ENCODE measurements at regions not wholly inside any gene's neighbourhood (a gene's known extent, or its start where the extent isn't known, plus 50 kb on each side); places are given as distances from the start of the nearest gene placed in this dataset.

DNA sequence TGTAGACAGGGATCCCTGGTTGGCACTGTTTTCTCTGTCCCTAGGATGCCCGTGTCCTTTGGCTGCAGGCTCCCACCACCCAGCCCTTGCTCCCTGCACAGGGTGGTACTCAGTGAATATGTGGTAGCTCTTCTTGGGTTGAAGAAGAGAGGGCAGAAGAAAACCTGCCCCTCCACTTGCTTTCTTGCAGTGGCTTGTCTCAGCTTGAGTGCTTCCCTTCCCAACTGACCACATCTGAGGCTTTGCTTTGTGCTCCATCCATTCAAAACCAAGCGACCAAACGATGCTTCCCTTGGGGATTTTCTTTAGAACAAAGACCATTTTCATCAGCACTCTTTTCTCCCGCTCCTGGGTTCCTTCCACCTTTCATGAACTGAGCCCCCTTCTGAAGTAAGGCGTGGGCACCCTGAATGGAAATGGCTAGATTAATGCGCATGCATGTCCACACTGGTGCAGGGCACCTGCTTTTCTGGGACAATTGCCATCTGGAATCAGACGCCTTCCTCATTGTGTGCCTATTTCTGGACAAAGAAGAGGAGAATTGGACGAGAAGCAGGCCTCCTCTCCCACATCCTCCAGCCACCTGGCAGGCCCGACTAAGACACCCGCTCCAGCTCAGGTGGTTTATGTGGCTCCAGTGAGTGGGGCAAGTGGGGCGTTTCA lies 59.1 kb downstream of the ARL4C start:
- TF ChIP-seq, protein P1, sequence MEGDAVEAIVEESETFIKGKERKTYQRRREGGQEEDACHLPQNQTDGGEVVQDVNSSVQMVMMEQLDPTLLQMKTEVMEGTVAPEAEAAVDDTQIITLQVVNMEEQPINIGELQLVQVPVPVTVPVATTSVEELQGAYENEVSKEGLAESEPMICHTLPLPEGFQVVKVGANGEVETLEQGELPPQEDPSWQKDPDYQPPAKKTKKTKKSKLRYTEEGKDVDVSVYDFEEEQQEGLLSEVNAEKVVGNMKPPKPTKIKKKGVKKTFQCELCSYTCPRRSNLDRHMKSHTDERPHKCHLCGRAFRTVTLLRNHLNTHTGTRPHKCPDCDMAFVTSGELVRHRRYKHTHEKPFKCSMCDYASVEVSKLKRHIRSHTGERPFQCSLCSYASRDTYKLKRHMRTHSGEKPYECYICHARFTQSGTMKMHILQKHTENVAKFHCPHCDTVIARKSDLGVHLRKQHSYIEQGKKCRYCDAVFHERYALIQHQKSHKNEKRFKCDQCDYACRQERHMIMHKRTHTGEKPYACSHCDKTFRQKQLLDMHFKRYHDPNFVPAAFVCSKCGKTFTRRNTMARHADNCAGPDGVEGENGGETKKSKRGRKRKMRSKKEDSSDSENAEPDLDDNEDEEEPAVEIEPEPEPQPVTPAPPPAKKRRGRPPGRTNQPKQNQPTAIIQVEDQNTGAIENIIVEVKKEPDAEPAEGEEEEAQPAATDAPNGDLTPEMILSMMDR (IDR thresholded peaks at IDR 0.05 in 2 of 3, conservative IDR thresholded peaks at IDR 0.05 in 1 of 3; ENCODE audit: borderline replicate concordance in 1 of 3, insufficient read depth in 1 of 3, low read depth in 2 of 3, low read length in 2 of 3) = no peak
- TF ChIP-seq, protein P2, sequence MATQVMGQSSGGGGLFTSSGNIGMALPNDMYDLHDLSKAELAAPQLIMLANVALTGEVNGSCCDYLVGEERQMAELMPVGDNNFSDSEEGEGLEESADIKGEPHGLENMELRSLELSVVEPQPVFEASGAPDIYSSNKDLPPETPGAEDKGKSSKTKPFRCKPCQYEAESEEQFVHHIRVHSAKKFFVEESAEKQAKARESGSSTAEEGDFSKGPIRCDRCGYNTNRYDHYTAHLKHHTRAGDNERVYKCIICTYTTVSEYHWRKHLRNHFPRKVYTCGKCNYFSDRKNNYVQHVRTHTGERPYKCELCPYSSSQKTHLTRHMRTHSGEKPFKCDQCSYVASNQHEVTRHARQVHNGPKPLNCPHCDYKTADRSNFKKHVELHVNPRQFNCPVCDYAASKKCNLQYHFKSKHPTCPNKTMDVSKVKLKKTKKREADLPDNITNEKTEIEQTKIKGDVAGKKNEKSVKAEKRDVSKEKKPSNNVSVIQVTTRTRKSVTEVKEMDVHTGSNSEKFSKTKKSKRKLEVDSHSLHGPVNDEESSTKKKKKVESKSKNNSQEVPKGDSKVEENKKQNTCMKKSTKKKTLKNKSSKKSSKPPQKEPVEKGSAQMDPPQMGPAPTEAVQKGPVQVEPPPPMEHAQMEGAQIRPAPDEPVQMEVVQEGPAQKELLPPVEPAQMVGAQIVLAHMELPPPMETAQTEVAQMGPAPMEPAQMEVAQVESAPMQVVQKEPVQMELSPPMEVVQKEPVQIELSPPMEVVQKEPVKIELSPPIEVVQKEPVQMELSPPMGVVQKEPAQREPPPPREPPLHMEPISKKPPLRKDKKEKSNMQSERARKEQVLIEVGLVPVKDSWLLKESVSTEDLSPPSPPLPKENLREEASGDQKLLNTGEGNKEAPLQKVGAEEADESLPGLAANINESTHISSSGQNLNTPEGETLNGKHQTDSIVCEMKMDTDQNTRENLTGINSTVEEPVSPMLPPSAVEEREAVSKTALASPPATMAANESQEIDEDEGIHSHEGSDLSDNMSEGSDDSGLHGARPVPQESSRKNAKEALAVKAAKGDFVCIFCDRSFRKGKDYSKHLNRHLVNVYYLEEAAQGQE (IDR thresholded peaks at IDR 0.05; ENCODE audit: low read depth) = no peak
- TF ChIP-seq SP1 (IDR thresholded peaks at IDR 0.05; ENCODE audit: low read depth) = no peak

All from HCT116 (cell line).